ENCODE measurements at regions not wholly inside any gene's neighbourhood (a gene's known extent, or its start where the extent isn't known, plus 50 kb on each side); places are given as distances from the start of the nearest gene placed in this dataset.

GRCh38 chr7:113825832-113826231 is 93.0 kb downstream of the PPP1R3A start:
- no peak for DNase-seq

GRCh38 chr7:113824117-113824823 is 94.5 kb downstream of the PPP1R3A start:
- DNase-seq, result no peak

- DNase-seq, result no peak
Observed at GRCh38 chr7:113819474-113819873, 99.3 kb downstream of the PPP1R3A start.

- no peak for DNase-seq
Observed at GRCh38 chr7:113816639-113817038, 102.2 kb downstream of the PPP1R3A start.

- no peak for DNase-seq
Observed at GRCh38 chr7:113813471-113813870, 105.3 kb downstream of the PPP1R3A start.

GRCh38 chr7:113812591-113813255 is 106.1 kb downstream of the PPP1R3A start:
- no peak for DNase-seq

- no peak for DNase-seq
Observed at GRCh38 chr7:113810080-113810744, 108.6 kb downstream of the PPP1R3A start.

- DNase-seq, result no peak
Observed at GRCh38 chr7:113809581-113809980, 109.2 kb downstream of the PPP1R3A start.

- no peak for DNase-seq
Observed at GRCh38 chr7:113806633-113807327, 112.0 kb downstream of the PPP1R3A start.

GRCh38 chr7:113805976-113806375 is 112.8 kb downstream of the PPP1R3A start:
- DNase-seq, result no peak

GRCh38 chr7:113804475-113805095 is 114.2 kb downstream of the PPP1R3A start:
- no peak for DNase-seq

- DNase-seq, result no peak
Observed at GRCh38 chr7:113801751-113802150, 117.1 kb downstream of the PPP1R3A start.

- DNase-seq, result no peak
Observed at GRCh38 chr7:113800826-113801225, 118.0 kb downstream of the PPP1R3A start.

GRCh38 chr7:113799896-113800295 is 118.9 kb downstream of the PPP1R3A start:
- no peak for DNase-seq

GRCh38 chr7:113797420-113798010 is 121.3 kb downstream of the PPP1R3A start:
- no peak for DNase-seq

- no peak for DNase-seq
Observed at GRCh38 chr7:113796557-113796956, 122.3 kb downstream of the PPP1R3A start.

- no peak for DNase-seq
Observed at GRCh38 chr7:113794573-113794972, 124.2 kb downstream of the PPP1R3A start.

- no peak for DNase-seq
Observed at GRCh38 chr7:113793171-113793570, 125.6 kb downstream of the PPP1R3A start.

GRCh38 chr7:113790025-113790424 is 128.8 kb downstream of the PPP1R3A start:
- no peak for DNase-seq

GRCh38 chr7:113787106-113787505 is 131.7 kb downstream of the PPP1R3A start:
- no peak for DNase-seq

GRCh38 chr7:113784956-113785355 is 133.9 kb downstream of the PPP1R3A start:
- no peak for DNase-seq

GRCh38 chr7:113784316-113784715 is 134.5 kb downstream of the PPP1R3A start:
- no peak for DNase-seq

- no peak for DNase-seq
Observed at GRCh38 chr7:113783403-113783802, 135.4 kb downstream of the PPP1R3A start.
